Neural cell (in vitro differentiated cells): ENCODE measurements at regions not wholly inside any gene's neighbourhood (a gene's known extent, or its start where the extent isn't known, plus 50 kb on each side); places are given as distances from the start of the nearest gene placed in this dataset.

Source experiments
- H2AFZ ChIP-seq: fragments of 200-600, 300-800 bp; sonication (generic), shearing (Covaris generic); 2 replicates; pipeline ENCODE4 v1.6.0; 2014; ENCODE audit warnings: low read depth, mild to moderate bottlenecking, antibody characterized with exemption, low read length, moderate library complexity
- H3F3A ChIP-seq: fragments of 200-600 bp; shearing (Covaris generic); 2 replicates; pipeline ENCODE4 v1.6.1; 2016; ENCODE audit warnings: mild to moderate bottlenecking, moderate library complexity, mixed read lengths, antibody characterized with exemption, low read length; ENCODE audit not compliant: insufficient read depth, poor library complexity, severe bottlenecking
- H3K27ac ChIP-seq: fragments of 200-600, 300-800 bp; sonication (generic), shearing (Covaris generic); 2 replicates; pipeline ENCODE4 v1.5.1; 2014; ENCODE audit warnings: mild to moderate bottlenecking, low read length, moderate library complexity
- H3K27me3 ChIP-seq: fragments of 300-800, 200-600 bp; sonication (generic), shearing (Covaris generic); 2 replicates; pipeline ENCODE4 v1.6.0; 2014; ENCODE audit warnings: mild to moderate bottlenecking, low read depth, low read length, moderate library complexity; ENCODE audit not compliant: insufficient read depth
- H3K36me3 ChIP-seq: fragments of 300-800, 200-600 bp; sonication (generic), shearing (Covaris generic); 2 replicates; pipeline ENCODE4 v1.5.1; 2014; ENCODE audit warnings: mild to moderate bottlenecking, antibody characterized with exemption, low read length, moderate library complexity; ENCODE audit not compliant: insufficient read depth
- H3K4me2 ChIP-seq: fragments of 300-800, 200-600 bp; sonication (generic), shearing (Covaris generic); 2 replicates; pipeline ENCODE4 v1.6.0; 2014; ENCODE audit warnings: mild to moderate bottlenecking, low read length
- H3K4me3 ChIP-seq: fragments of 300-800, 200-600 bp; sonication (generic), shearing (Covaris generic); 2 replicates; pipeline ENCODE4 v1.5.1; 2014; ENCODE audit warnings: mild to moderate bottlenecking, low read length, moderate library complexity
- H3K79me2 ChIP-seq: fragments of 200-600 bp; shearing (Covaris generic); replicated peaks from 2 replicates; pipeline ENCODE4 v1.6.0; 2014; ENCODE audit warnings: mild to moderate bottlenecking, low read length, moderate library complexity; ENCODE audit not compliant: insufficient read depth
- H3K9ac ChIP-seq: fragments of 300-800, 200-600 bp; sonication (generic), shearing (Covaris generic); 2 replicates; pipeline ENCODE4 v1.6.1; 2016; ENCODE audit warnings: mild to moderate bottlenecking, low read length, mixed read lengths
- H3K9me2 ChIP-seq: fragments of 200-600 bp; shearing (Covaris generic); 2 replicates; pipeline ENCODE4 v1.6.1; 2016; ENCODE audit warnings: mild to moderate bottlenecking, low read length, mixed read lengths; ENCODE audit not compliant: insufficient read depth
- H3K9me3 ChIP-seq: fragments of 200-600, 300-800 bp; sonication (generic), shearing (Covaris generic); 2 replicates; pipeline ENCODE4 v1.6.1; 2016; ENCODE audit warnings: mild to moderate bottlenecking, mixed run types, low read length, moderate library complexity, mixed read lengths
- H4K20me1 ChIP-seq: fragments of 200-600 bp; shearing (Covaris generic); 2 replicates; pipeline ENCODE4 v1.6.1; 2016; ENCODE audit warnings: mild to moderate bottlenecking, mixed run types; ENCODE audit not compliant: insufficient read depth
- EP300 ChIP-seq: fragments of 450-650 bp; conservative IDR thresholded peaks from 2 replicates; pipeline ENCODE4 v1.6.1; 2014; ENCODE audit warnings: antibody characterized with exemption, mild to moderate bottlenecking, moderate library complexity; ENCODE audit not compliant: poor library complexity, severe bottlenecking
- EZH2 ChIP-seq: fragments of 200-600, 300-800 bp; shearing (Covaris generic), sonication (generic); IDR thresholded peaks from 2 replicates; pipeline ENCODE4 v1.6.1; 2014; ENCODE audit warnings: antibody characterized with exemption, low read length, borderline replicate concordance, mild to moderate bottlenecking; ENCODE audit not compliant: insufficient read depth, poor library complexity, severe bottlenecking
- MXI1 ChIP-seq: fragments of 450-650 bp; conservative IDR thresholded peaks from 2 replicates; pipeline ENCODE4 v1.6.1; 2014; ENCODE audit warnings: antibody characterized with exemption, mild to moderate bottlenecking; ENCODE audit not compliant: poor library complexity, severe bottlenecking
- POLR2AphosphoS5 ChIP-seq: IDR thresholded peaks from 2 replicates; pipeline ENCODE4 v1.6.1; 2012
- RAD21 ChIP-seq: fragments of 450-650 bp; conservative IDR thresholded peaks from 2 replicates; pipeline ENCODE4 v1.6.1; 2014; ENCODE audit warnings: antibody characterized with exemption, mild to moderate bottlenecking, moderate library complexity
- SMC3 ChIP-seq: fragments of 450-650 bp; conservative IDR thresholded peaks from 2 replicates; pipeline ENCODE4 v1.6.1; 2014; ENCODE audit warnings: antibody characterized with exemption, mild to moderate bottlenecking, moderate library complexity; ENCODE audit not compliant: poor library complexity
- TAF1 ChIP-seq: IDR thresholded peaks from 2 replicates; pipeline ENCODE4 v1.6.1; 2012; ENCODE audit warnings: low read depth
- TF ChIP-seq, protein P1 (sequence below): fragments of 450-650 bp; IDR thresholded peaks from 2 replicates; pipeline ENCODE4 v1.5.1; 2014; ENCODE audit warnings: antibody characterized with exemption, mild to moderate bottlenecking, moderate library complexity; ENCODE audit not compliant: poor library complexity, severe bottlenecking
- TF ChIP-seq, protein P2 (sequence below): IDR thresholded peaks from 2 replicates; pipeline ENCODE4 v1.6.1; 2012; ENCODE audit warnings: borderline replicate concordance

DNA sequence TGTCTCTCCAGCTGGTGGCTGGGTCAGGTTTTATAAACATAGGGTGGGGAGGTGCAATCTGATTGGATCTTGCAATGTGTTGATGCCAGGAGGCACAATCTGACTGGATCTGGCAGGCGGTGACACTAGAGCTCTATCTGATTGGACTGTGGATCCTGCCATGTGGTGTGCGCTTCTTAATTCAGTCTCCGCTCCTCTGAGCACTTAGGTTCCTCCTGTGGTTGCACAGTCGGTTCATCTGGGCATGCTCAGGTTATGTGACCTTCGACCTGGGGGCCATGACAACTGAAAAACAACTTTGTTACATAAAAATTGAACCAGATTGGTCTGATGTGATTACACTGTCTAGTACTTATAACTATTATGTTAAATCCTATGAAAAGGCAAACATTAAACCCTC lies 127.1 kb upstream of the SVIL start:
- Histone ChIP-seq H3K27ac (no peak overlapping the region), H3K9me3 (no peaks in the 10 kb centered on the region), H3K4me3 (no peak overlapping the region), H3K9me2 (no peaks in the 10 kb centered on the region), H3K79me2 (no peaks in the 10 kb centered on the region), H3K4me2 (no peak overlapping the region), H3F3A (no peaks in the 10 kb centered on the region), H3K36me3 (no peaks in the 10 kb centered on the region), H3K27me3 (no peaks in the 10 kb centered on the region), H3K9ac (no peak overlapping the region), H2AFZ (no peak overlapping the region), H4K20me1 (no peaks in the 10 kb centered on the region)
- TF ChIP-seq RAD21 = no peak
- TF ChIP-seq, protein P1, sequence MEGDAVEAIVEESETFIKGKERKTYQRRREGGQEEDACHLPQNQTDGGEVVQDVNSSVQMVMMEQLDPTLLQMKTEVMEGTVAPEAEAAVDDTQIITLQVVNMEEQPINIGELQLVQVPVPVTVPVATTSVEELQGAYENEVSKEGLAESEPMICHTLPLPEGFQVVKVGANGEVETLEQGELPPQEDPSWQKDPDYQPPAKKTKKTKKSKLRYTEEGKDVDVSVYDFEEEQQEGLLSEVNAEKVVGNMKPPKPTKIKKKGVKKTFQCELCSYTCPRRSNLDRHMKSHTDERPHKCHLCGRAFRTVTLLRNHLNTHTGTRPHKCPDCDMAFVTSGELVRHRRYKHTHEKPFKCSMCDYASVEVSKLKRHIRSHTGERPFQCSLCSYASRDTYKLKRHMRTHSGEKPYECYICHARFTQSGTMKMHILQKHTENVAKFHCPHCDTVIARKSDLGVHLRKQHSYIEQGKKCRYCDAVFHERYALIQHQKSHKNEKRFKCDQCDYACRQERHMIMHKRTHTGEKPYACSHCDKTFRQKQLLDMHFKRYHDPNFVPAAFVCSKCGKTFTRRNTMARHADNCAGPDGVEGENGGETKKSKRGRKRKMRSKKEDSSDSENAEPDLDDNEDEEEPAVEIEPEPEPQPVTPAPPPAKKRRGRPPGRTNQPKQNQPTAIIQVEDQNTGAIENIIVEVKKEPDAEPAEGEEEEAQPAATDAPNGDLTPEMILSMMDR = no peak
- no peak for TF ChIP-seq EZH2
- no peak for TF ChIP-seq TAF1
- TF ChIP-seq SMC3 = no peak
- TF ChIP-seq MXI1 = no peak
- TF ChIP-seq EP300 = no peak
- TF ChIP-seq, protein P2, sequence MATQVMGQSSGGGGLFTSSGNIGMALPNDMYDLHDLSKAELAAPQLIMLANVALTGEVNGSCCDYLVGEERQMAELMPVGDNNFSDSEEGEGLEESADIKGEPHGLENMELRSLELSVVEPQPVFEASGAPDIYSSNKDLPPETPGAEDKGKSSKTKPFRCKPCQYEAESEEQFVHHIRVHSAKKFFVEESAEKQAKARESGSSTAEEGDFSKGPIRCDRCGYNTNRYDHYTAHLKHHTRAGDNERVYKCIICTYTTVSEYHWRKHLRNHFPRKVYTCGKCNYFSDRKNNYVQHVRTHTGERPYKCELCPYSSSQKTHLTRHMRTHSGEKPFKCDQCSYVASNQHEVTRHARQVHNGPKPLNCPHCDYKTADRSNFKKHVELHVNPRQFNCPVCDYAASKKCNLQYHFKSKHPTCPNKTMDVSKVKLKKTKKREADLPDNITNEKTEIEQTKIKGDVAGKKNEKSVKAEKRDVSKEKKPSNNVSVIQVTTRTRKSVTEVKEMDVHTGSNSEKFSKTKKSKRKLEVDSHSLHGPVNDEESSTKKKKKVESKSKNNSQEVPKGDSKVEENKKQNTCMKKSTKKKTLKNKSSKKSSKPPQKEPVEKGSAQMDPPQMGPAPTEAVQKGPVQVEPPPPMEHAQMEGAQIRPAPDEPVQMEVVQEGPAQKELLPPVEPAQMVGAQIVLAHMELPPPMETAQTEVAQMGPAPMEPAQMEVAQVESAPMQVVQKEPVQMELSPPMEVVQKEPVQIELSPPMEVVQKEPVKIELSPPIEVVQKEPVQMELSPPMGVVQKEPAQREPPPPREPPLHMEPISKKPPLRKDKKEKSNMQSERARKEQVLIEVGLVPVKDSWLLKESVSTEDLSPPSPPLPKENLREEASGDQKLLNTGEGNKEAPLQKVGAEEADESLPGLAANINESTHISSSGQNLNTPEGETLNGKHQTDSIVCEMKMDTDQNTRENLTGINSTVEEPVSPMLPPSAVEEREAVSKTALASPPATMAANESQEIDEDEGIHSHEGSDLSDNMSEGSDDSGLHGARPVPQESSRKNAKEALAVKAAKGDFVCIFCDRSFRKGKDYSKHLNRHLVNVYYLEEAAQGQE = no peak
- no peak for TF ChIP-seq POLR2AphosphoS5

DNA sequence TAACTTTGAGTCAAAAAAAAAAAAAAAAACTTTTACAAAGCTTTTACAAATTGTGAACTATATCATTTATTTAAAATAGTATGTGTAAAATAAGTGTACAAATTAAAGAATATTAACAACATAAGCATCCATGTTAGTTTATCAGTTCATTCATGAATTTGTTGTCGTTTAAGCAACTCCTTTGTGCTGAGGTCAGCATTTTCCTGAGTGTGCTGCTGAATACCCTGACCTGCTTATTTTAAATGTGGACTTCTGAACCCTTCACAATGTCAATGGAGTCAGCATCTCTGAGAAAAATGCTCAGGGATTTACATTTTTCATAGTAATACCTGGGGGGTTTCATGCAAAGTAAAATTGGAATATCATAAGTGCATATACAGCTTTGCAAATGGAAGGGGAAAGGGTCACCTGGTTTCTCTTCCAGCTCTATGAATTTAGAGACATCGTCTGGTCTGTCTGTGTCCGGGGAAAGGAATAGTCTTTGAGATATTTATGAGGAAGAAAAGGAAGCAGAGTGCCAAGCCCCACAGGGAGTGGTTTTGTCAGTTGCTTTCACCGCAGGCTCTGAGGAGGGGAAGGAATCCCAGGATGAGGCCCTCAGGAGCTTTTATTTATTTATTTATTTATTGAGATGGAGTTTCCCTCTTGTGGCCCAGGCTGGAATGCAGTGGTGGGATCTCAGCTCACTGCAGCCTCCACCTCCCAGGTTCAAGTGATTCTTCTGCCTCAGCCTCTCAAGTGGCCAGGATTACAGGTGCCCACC lies 125.5 kb upstream of the SVIL start:
- no peak overlapping the region for H3K27ac ChIP-seq
- no peaks in the 10 kb centered on the region for H3K9me3 ChIP-seq

More for the DNA sequence above, 125.5 kb upstream of the SVIL start:
- Histone ChIP-seq H2AFZ (no peak overlapping the region), H3K9me2 (no peaks in the 10 kb centered on the region), H3K4me2 (no peak overlapping the region), H3K9ac (no peak overlapping the region), H3F3A (no peaks in the 10 kb centered on the region), H3K79me2 (no peaks in the 10 kb centered on the region), H3K27me3 (no peaks in the 10 kb centered on the region), H3K4me3 (no peak overlapping the region), H4K20me1 (no peaks in the 10 kb centered on the region), H3K36me3 (no peaks in the 10 kb centered on the region)
- TF ChIP-seq TAF1 = no peak
- no peak for TF ChIP-seq SMC3
- TF ChIP-seq, protein P1 = no peak
- TF ChIP-seq EZH2 = no peak
